ENCODE measurements at regions not wholly inside any gene's neighbourhood (a gene's known extent, or its start where the extent isn't known, plus 50 kb on each side); places are given as distances from the start of the nearest gene placed in this dataset.
"Not testable (repeated sequence)": the region's sequence is repeated elsewhere in the genome, so short reads cannot be mapped to it uniquely, and the experiment has no call there.

DNA sequence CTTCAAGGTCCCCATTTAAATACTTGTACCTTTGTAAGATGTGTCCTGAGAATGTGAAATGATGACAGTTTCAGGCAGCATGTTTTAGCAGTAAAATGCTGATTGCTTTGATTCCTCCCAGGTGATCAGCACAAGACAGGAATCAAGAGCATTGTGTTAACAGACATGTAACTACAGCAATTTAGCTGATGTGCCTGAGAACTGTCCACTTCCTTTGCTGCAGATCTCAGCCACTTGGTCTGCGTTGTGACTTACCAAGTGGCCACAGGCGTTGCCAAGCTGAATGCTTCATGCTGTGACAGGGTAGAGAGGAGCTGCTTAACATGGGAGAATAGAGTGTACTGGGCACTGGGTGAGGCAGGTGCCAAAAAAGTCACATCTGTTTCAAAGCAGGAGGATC is 767.0 kb upstream of the POU3F2 start:
- POLR2A ChIA-PET, result no interaction called here
- H3K36me3 ChIP-seq (ENCODE audit: control insufficient read depth in 1 of 2, insufficient read depth in 2 of 2, low read length in 2 of 2), result no peaks in the 10 kb centered on the region
- CTCF ChIA-PET, result no interaction called here
- no peaks in the 10 kb centered on the region for H3K4me1 ChIP-seq (ENCODE audit: control insufficient read depth in 1 of 2, insufficient read depth in 2 of 2, low read length in 2 of 2)
- no peak overlapping the region for H3K9ac ChIP-seq (ENCODE audit: low read length)
- no peak overlapping the region for H3K27ac ChIP-seq (ENCODE audit: low read depth, low read length)
- no peak overlapping the region for H3K4me2 ChIP-seq (ENCODE audit: low read length)
- RAD21 ChIA-PET (ENCODE audit: low non-redundant PET in 1 of 2, low total read pairs in 2 of 2, uncharacterized antibody in 2 of 2, unreplicated experiment in 2 of 2), result no interaction called here
- ATAC-seq (no peak), DNase-seq (ENCODE audit: low read depth, low spot score) (no peak)
- H3K27me3 ChIP-seq (ENCODE audit: insufficient read depth, low read length), result 0 out of 2 replicates have a peak, but pooled peaks cover 3% of the 10 kb centered on the region
- no peaks in the 10 kb centered on the region for H3K79me2 ChIP-seq (ENCODE audit: insufficient read depth, low read length)
- H3K4me3 ChIP-seq (replicated peaks in 1 of 2; ENCODE audit: low read depth in 1 of 2, low read length in 2 of 2), result no peak overlapping the region
- no peaks in the 10 kb centered on the region for H3K9me3 ChIP-seq (ENCODE audit: control insufficient read depth in 1 of 2, insufficient read depth in 1 of 2, low read depth in 1 of 2, low read length in 2 of 2)
- no peaks in the 10 kb centered on the region for H4K20me1 ChIP-seq (ENCODE audit: insufficient read depth)
- no peaks in the 10 kb centered on the region for H3K9me2 ChIP-seq (ENCODE audit: insufficient read depth)
- intact Hi-C loops (cut with micrococcal nuclease), result no loop called here
- no peak for TF ChIP-seq EGR1 (IDR thresholded peaks at IDR 0.05; ENCODE audit: low read depth)
- no peak for TF ChIP-seq EZH2 (IDR thresholded peaks at IDR 0.05)
- TF ChIP-seq, protein P1, sequence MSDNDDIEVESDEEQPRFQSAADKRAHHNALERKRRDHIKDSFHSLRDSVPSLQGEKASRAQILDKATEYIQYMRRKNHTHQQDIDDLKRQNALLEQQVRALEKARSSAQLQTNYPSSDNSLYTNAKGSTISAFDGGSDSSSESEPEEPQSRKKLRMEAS (IDR thresholded peaks at IDR 0.05), result no peak
- no peak for TF ChIP-seq POLR2A (IDR thresholded peaks at IDR 0.05; ENCODE audit: borderline replicate concordance, extremely low read depth, insufficient read depth, insufficient read length)
- no peak for TF ChIP-seq SIN3A (IDR thresholded peaks at IDR 0.05; ENCODE audit: low read depth)
- TF ChIP-seq CBX3 (IDR thresholded peaks at IDR 0.05; ENCODE audit: low read depth), result no peak
- no peak for TF ChIP-seq RAD21 (IDR thresholded peaks at IDR 0.05; ENCODE audit: low read depth)
- TF ChIP-seq CEBPB (IDR thresholded peaks at IDR 0.05; ENCODE audit: low read depth), result no peak
- no peak for TF ChIP-seq TCF7L2 (IDR thresholded peaks at IDR 0.05; ENCODE audit: borderline replicate concordance, extremely low read depth, insufficient read depth, insufficient read length)
- TF ChIP-seq FOSL1 (IDR thresholded peaks at IDR 0.05; ENCODE audit: low read depth), result no peak
- TF ChIP-seq JUND (IDR thresholded peaks at IDR 0.05), result no peak
- no peak for TF ChIP-seq ZFX (IDR thresholded peaks at IDR 0.05)
- no peak for TF ChIP-seq SRF (IDR thresholded peaks at IDR 0.05; ENCODE audit: low read depth)
- TF ChIP-seq, protein P2, sequence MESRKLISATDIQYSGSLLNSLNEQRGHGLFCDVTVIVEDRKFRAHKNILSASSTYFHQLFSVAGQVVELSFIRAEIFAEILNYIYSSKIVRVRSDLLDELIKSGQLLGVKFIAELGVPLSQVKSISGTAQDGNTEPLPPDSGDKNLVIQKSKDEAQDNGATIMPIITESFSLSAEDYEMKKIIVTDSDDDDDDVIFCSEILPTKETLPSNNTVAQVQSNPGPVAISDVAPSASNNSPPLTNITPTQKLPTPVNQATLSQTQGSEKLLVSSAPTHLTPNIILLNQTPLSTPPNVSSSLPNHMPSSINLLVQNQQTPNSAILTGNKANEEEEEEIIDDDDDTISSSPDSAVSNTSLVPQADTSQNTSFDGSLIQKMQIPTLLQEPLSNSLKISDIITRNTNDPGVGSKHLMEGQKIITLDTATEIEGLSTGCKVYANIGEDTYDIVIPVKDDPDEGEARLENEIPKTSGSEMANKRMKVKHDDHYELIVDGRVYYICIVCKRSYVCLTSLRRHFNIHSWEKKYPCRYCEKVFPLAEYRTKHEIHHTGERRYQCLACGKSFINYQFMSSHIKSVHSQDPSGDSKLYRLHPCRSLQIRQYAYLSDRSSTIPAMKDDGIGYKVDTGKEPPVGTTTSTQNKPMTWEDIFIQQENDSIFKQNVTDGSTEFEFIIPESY (IDR thresholded peaks at IDR 0.05; ENCODE audit: extremely low read depth, insufficient replicate concordance, low read length), result no peak
- TF ChIP-seq SP1 (IDR thresholded peaks at IDR 0.05; ENCODE audit: low read depth), result no peak
- TF ChIP-seq ZNF274 (IDR thresholded peaks at IDR 0.05; ENCODE audit: low read depth, low read length), result no peak
- no peak for TF ChIP-seq POLR2AphosphoS5 (IDR thresholded peaks at IDR 0.05; ENCODE audit: low read depth, low read length)
- TF ChIP-seq EZH2phosphoT487 (IDR thresholded peaks at IDR 0.05; ENCODE audit: borderline replicate concordance), result no peak
- no peak overlapping the region for H2AFZ ChIP-seq (ENCODE audit: low read depth, low read length, poor library complexity, severe bottlenecking)
- BruUV-seq (replicated peaks), result no TSS peak

DNA sequence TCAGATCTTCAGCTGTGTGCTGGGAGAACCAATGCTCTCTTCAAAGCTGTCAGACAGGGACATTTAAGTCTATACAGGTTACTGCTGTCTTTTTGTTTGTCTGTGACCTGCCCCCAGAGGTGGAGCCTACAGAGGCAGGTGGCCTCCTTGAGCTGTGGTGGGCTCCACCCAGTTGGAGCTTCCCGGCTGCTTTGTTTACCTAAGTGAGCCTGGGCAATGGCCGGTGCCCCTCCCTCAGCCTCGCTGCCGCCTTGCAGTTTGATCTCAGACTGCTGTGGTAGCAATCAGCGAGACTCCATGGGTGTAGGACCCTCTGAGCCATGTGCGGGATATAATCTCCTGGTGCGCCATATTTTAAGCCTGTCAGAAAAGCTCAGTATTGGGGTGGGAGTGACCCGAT is 745.8 kb upstream of the POU3F2 start:
- H3K4me3 ChIP-seq (replicated peaks in 1 of 2; ENCODE audit: low read depth in 1 of 2, low read length in 2 of 2); ATAC-seq; H2AFZ ChIP-seq (ENCODE audit: low read depth, low read length, poor library complexity, severe bottlenecking); H3K4me1 ChIP-seq (ENCODE audit: control insufficient read depth in 1 of 2, insufficient read depth in 2 of 2, low read length in 2 of 2); POLR2A ChIA-PET; BruUV-seq (replicated peaks); H3K9ac ChIP-seq (ENCODE audit: low read length); H3K4me2 ChIP-seq (ENCODE audit: low read length); H4K20me1 ChIP-seq (ENCODE audit: insufficient read depth); DNase-seq (ENCODE audit: low read depth, low spot score); CTCF ChIA-PET; intact Hi-C loops (cut with micrococcal nuclease); H3K27me3 ChIP-seq (ENCODE audit: insufficient read depth, low read length); H3K27ac ChIP-seq (ENCODE audit: low read depth, low read length); H3K36me3 ChIP-seq (ENCODE audit: control insufficient read depth in 1 of 2, insufficient read depth in 2 of 2, low read length in 2 of 2); RAD21 ChIA-PET (ENCODE audit: low non-redundant PET in 1 of 2, low total read pairs in 2 of 2, uncharacterized antibody in 2 of 2, unreplicated experiment in 2 of 2); H3K9me3 ChIP-seq (ENCODE audit: control insufficient read depth in 1 of 2, insufficient read depth in 1 of 2, low read depth in 1 of 2, low read length in 2 of 2); H3K9me2 ChIP-seq (ENCODE audit: insufficient read depth); H3K79me2 ChIP-seq (ENCODE audit: insufficient read depth, low read length): not testable (repeated sequence)

Measured in HCT116 (cell line).